ENCODE measurements at regions not wholly inside any gene's neighbourhood (a gene's known extent, or its start where the extent isn't known, plus 50 kb on each side); places are given as distances from the start of the nearest gene placed in this dataset.

GRCh38 chr1:229203030-229203751, 67.7 kb upstream of the RAB4A start:
- TF ChIP-seq CTCF (IDR thresholded peaks at IDR 0.05) (no peak), POLR2AphosphoS5 (IDR thresholded peaks at IDR 0.05) (no peak)

All from breast epithelium (tissue), 3 donors.